ENCODE measurements at regions not wholly inside any gene's neighbourhood (a gene's known extent, or its start where the extent isn't known, plus 50 kb on each side); places are given as distances from the start of the nearest gene placed in this dataset.

GRCh38 chr11:69962152-69962551, 116.0 kb upstream of the ANO1 start:
- Histone ChIP-seq H3K4me3 (no peak overlapping the region), H3K4me1 (ENCODE audit: low read depth) (no peaks in the 10 kb centered on the region), H3K27me3 (no peaks in the 10 kb centered on the region), H3K36me3 (no peaks in the 10 kb centered on the region), H3K27ac (no peak overlapping the region), H3K9me3 (ENCODE audit: low read depth) (no peaks in the 10 kb centered on the region)
- peak in 1 of 2 donors; percentile 32 for DNase-seq (ENCODE audit: low read depth in 1 of 2, low spot score in 1 of 2)
- TF ChIP-seq, protein P1, sequence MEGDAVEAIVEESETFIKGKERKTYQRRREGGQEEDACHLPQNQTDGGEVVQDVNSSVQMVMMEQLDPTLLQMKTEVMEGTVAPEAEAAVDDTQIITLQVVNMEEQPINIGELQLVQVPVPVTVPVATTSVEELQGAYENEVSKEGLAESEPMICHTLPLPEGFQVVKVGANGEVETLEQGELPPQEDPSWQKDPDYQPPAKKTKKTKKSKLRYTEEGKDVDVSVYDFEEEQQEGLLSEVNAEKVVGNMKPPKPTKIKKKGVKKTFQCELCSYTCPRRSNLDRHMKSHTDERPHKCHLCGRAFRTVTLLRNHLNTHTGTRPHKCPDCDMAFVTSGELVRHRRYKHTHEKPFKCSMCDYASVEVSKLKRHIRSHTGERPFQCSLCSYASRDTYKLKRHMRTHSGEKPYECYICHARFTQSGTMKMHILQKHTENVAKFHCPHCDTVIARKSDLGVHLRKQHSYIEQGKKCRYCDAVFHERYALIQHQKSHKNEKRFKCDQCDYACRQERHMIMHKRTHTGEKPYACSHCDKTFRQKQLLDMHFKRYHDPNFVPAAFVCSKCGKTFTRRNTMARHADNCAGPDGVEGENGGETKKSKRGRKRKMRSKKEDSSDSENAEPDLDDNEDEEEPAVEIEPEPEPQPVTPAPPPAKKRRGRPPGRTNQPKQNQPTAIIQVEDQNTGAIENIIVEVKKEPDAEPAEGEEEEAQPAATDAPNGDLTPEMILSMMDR (IDR thresholded peaks at IDR 0.05; ENCODE audit: low read depth, low read length), result no peak

- Histone ChIP-seq H3K9me3 (ENCODE audit: low read depth) (no peaks in the 10 kb centered on the region), H3K27me3 (no peaks in the 10 kb centered on the region), H3K4me3 (no peak overlapping the region), H3K36me3 (no peaks in the 10 kb centered on the region), H3K27ac (no peak overlapping the region), H3K4me1 (ENCODE audit: low read depth) (no peaks in the 10 kb centered on the region)
- TF ChIP-seq, protein P1 (IDR thresholded peaks at IDR 0.05; ENCODE audit: low read depth, low read length), result no peak
- DNase-seq (ENCODE audit: low read depth in 1 of 2, low spot score in 1 of 2), result no peak
These were observed 114.4 kb upstream of the ANO1 start for GRCh38 chr11:69963533-69964246.

GRCh38 chr11:69964247-69964643, 113.9 kb upstream of the ANO1 start:
- TF ChIP-seq, protein P1 (IDR thresholded peaks at IDR 0.05; ENCODE audit: low read depth, low read length), result no peak
- Histone ChIP-seq H3K4me1 (ENCODE audit: low read depth) (no peaks in the 10 kb centered on the region), H3K9me3 (ENCODE audit: low read depth) (no peaks in the 10 kb centered on the region), H3K36me3 (no peaks in the 10 kb centered on the region), H3K27ac (no peak overlapping the region), H3K4me3 (no peak overlapping the region), H3K27me3 (no peaks in the 10 kb centered on the region)
- no peak for DNase-seq (ENCODE audit: low read depth in 1 of 2, low spot score in 1 of 2)

GRCh38 chr11:69965821-69966582, 112.1 kb upstream of the ANO1 start:
- no peak overlapping the region for H3K27ac ChIP-seq
- no peaks in the 10 kb centered on the region for H3K36me3 ChIP-seq
- H3K4me1 ChIP-seq (ENCODE audit: low read depth), result no peaks in the 10 kb centered on the region
- no peaks in the 10 kb centered on the region for H3K9me3 ChIP-seq (ENCODE audit: low read depth)
- no peak for DNase-seq (ENCODE audit: low read depth in 1 of 2, low spot score in 1 of 2)
- no peaks in the 10 kb centered on the region for H3K27me3 ChIP-seq
- TF ChIP-seq, protein P1 (IDR thresholded peaks at IDR 0.05; ENCODE audit: low read depth, low read length), result no peak
- H3K4me3 ChIP-seq, result no peak overlapping the region

DNA sequence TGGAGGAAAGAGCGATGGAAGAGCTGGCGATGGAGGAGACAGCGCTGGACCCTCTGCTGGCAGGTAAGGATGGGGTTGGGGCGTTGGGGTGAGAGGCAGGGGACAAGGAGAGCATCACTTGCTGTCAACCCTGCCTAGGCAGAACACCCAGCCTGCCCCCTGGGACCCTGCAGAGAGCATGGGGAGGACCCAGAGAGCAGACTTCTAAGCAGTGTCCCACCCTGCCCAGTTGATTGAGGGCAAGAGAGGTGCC, 111.6 kb upstream of the ANO1 start:
- no peaks in the 10 kb centered on the region for H3K4me1 ChIP-seq (ENCODE audit: low read depth)
- H3K36me3 ChIP-seq, result no peaks in the 10 kb centered on the region
- H3K27ac ChIP-seq, result no peak overlapping the region
- no peak for DNase-seq (ENCODE audit: low read depth in 1 of 2, low spot score in 1 of 2)
- TF ChIP-seq, protein P1 (IDR thresholded peaks at IDR 0.05; ENCODE audit: low read depth, low read length), result no peak
- no peaks in the 10 kb centered on the region for H3K27me3 ChIP-seq
- H3K4me3 ChIP-seq, result no peak overlapping the region
- no peaks in the 10 kb centered on the region for H3K9me3 ChIP-seq (ENCODE audit: low read depth)
